Heart left ventricle (tissue), 16 donors: ENCODE measurements at regions not wholly inside any gene's neighbourhood (a gene's known extent, or its start where the extent isn't known, plus 50 kb on each side); places are given as distances from the start of the nearest gene placed in this dataset.

Experiments
- ATAC-seq, 4 donors: fragments of 200-7000 bp; cut with Tn5 transposase; one replicate each; pipeline ENCODE4 v1.9.1; 2020 to 2022; ENCODE audit warnings: moderate library complexity in 4 of 4, mild to moderate bottlenecking in 3 of 4, moderate number of reproducible peaks in 1 of 4
- DNase-seq, 5 donors: peaks; one replicate each; pipeline ENCODE4 v3.0.0-alpha.2; 2020
- H3K27ac ChIP-seq, 12 donors: fragments of 200-600 bp; sonication (generic) in 4 of 12; one replicate each; pipeline versions ENCODE4 v1.5.0 to v1.8.0; 2016 to 2022; ENCODE audit warnings: mild to moderate bottlenecking in 2 of 12
- H3K27me3 ChIP-seq, 9 donors: fragments of 200-600 bp; sonication (generic) in 2 of 9; one replicate each; pipeline versions ENCODE4 v1.5.1 to v1.8.0; 2016 to 2022; ENCODE audit warnings: mild to moderate bottlenecking in 3 of 9
- H3K36me3 ChIP-seq, 9 donors: fragments of 200-600 bp; sonication (generic) in 2 of 9; one replicate each; pipeline versions ENCODE4 v1.5.0 to v1.8.0; 2018 to 2022; ENCODE audit warnings: mild to moderate bottlenecking in 2 of 9
- H3K4me1 ChIP-seq, 12 donors: fragments of 200-600 bp; sonication (generic) in 4 of 12; one replicate each; pipeline versions ENCODE4 v1.5.0 to v1.8.0; 2016 to 2022; ENCODE audit warnings: mild to moderate bottlenecking in 3 of 12
- H3K4me3 ChIP-seq, 12 donors: fragments of 200-600 bp; sonication (generic) in 4 of 12; one replicate each; pipeline versions ENCODE4 v1.5.0 to v1.8.0; 2017 to 2022; ENCODE audit warnings: mild to moderate bottlenecking in 9 of 12, moderate library complexity in 4 of 12
- H3K9me3 ChIP-seq, 12 donors: fragments of 200-600 bp; sonication (generic) in 4 of 12; one replicate each; pipeline versions ENCODE4 v1.5.0 to v1.8.0; 2016 to 2022; ENCODE audit warnings: mild to moderate bottlenecking in 1 of 12
- CTCF ChIP-seq, 12 donors: fragments of 200-600 bp; sonication (generic) in 4 of 12; IDR thresholded peaks; one replicate each; pipeline versions ENCODE4 v1.5.0 to v1.8.0; 2018 to 2022; ENCODE audit warnings: antibody characterized with exemption in 12 of 12, mild to moderate bottlenecking in 5 of 12
- POLR2A ChIP-seq, 2 donors: fragments of 450-650 bp; IDR thresholded peaks; one replicate each; pipeline ENCODE4 v1.6.1; 2017; ENCODE audit warnings: antibody characterized with exemption in 2 of 2, mild to moderate bottlenecking in 2 of 2, moderate library complexity in 2 of 2
- WGBS, 4 donors: extraction: QIAGEN DNeasy Blood & Tissue Kit in 2 of 4; methylation state at CpG; one replicate each; pipeline versions ENCODE4 v1.1.5 to v1.1.7; 2013 to 2018; 5-methylcytosine and 5-hydroxymethylcytosine counted together
- intact Hi-C, 10 donors: fragments of 100-400 bp; cut with DNase I; formaldehyde crosslinking; loops; one replicate each; pipeline versions ENCODE4 v1.11.1 to v1.14.2; 2022
- donor health status: ischemic (EF 13 %, LVEDD 7.1; RV severe dilation, severe dysfunction).
- donor health status: healthy with polysubstance abuse.
- donor health status: DM: no; HTN: yes; CAD: no.
- donor health status: DM: no; HTN: no; CAD: no.
- donor health status: ischemic (EF 25% LVEDD 6.9; RV normal size, moderate dysfunction).
- donor health status: ischemic (EF 25% LVEDD 5.7; RV mildly dilated, moderate dysfunction).
- donor health status: healthy.
- donor health status: DM: yes; HTN: yes; CAD: no.
- donor health status: ischemic (EF 35%, LVEDD 5.7; RV mildly dilated, moderate dysfunction).
- donor health status: nonischemic (EF 11% LVEDD 7.7; RV severe dilation, severe dysfunction).
- donor health status: DM: yes; HTN: yes; CAD: no.
- donor health status: PGD.
- donor health status: ischemic (EF 29% LVEDD 5.4; RV normal size, mild dysfunction).
- donor health status: nonischemic (EF 23%, LVEDD 6.1; RV moderate dilation, normal function).

GRCh38 chrX:56026815-56027214, 205.3 kb upstream of the KLF8 start:
- TF ChIP-seq CTCF (IDR thresholded peaks at IDR 0.05) (no peak), POLR2A (IDR thresholded peaks at IDR 0.05) (no peak)
- ATAC-seq, result no peak

DNA sequence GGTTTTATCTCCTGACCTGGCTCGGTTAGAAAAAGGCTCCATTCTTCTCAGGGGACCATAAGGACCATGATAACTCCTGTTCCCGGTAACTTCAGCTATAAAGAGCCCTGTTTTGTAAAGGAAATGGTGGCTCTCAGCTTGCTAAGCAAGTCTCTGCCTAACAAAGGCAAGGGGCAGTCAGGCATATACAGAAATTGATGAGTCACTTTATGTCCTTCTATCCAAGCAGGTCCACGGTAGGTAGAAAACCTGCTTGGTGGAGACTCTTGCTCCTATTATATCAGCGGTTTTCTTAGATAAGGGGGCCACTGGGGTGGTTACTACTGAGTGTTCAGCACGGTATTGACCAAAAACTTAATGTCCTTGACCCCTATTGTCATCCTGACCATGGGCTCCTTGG, 203.0 kb upstream of the KLF8 start:
- intact Hi-C loops, result no loop called here
- no peaks in the 10 kb centered on the region for H3K36me3 ChIP-seq
- ATAC-seq (no peak), DNase-seq (no peak)
- H3K9me3 ChIP-seq, result no peaks in the 10 kb centered on the region
- no peak overlapping the region for H3K27ac ChIP-seq
- H3K4me1 ChIP-seq, result no peaks in the 10 kb centered on the region
- no peaks in the 10 kb centered on the region for H3K27me3 ChIP-seq
- H3K4me3 ChIP-seq, result no peak overlapping the region
- no peak for TF ChIP-seq POLR2A (IDR thresholded peaks at IDR 0.05)
- TF ChIP-seq CTCF (IDR thresholded peaks at IDR 0.05), result no peak
- WGBS, 4 donors, result 63 to 87% (median 74%) methylated on average over 5 of the region's 5 CpGs

More at GRCh38 chrX:56026815-56027214, 205.3 kb upstream of the KLF8 start:
- Histone ChIP-seq H3K9me3 (no peaks in the 10 kb centered on the region), H3K4me3 (no peak overlapping the region), H3K4me1 (no peaks in the 10 kb centered on the region), H3K27me3 (no peaks in the 10 kb centered on the region), H3K27ac (no peak overlapping the region), H3K36me3 (no peaks in the 10 kb centered on the region)
- no peak for DNase-seq
- WGBS, 4 donors, result 83 to 96% (median 90%) methylated on average over 4 of the region's 4 CpGs
- intact Hi-C loops, result no loop called here

GRCh38 chrX:56029691-56030090, 202.5 kb upstream of the KLF8 start:
- no peak for ATAC-seq

GRCh38 chrX:56031409-56031808, 200.7 kb upstream of the KLF8 start:
- intact Hi-C loops, result no loop called here
- TF ChIP-seq CTCF (IDR thresholded peaks at IDR 0.05) (no peak), POLR2A (IDR thresholded peaks at IDR 0.05) (no peak)
- H3K27ac ChIP-seq, result no peak overlapping the region
- no peaks in the 10 kb centered on the region for H3K27me3 ChIP-seq
- H3K4me3 ChIP-seq, result no peak overlapping the region
- WGBS, 4 donors, result 86 to 96% (median 93%) methylated on average over 13 of the region's 13 CpGs
- peaks cover 0 to 15% (median 4%) of the 10 kb centered on the region in 12 donors for H3K9me3 ChIP-seq
- no peaks in the 10 kb centered on the region for H3K36me3 ChIP-seq
- H3K4me1 ChIP-seq, result no peaks in the 10 kb centered on the region
- no peak for ATAC-seq
- DNase-seq, result peak in 1 of 5 donors; percentile 19

More at GRCh38 chrX:56029691-56030090, 202.5 kb upstream of the KLF8 start:
- Histone ChIP-seq H3K4me3 (no peak overlapping the region), H3K9me3 (no peaks in the 10 kb centered on the region), H3K27me3 (no peaks in the 10 kb centered on the region), H3K27ac (no peak overlapping the region), H3K36me3 (no peaks in the 10 kb centered on the region), H3K4me1 (no peaks in the 10 kb centered on the region)
- TF ChIP-seq CTCF (IDR thresholded peaks at IDR 0.05) (no peak), POLR2A (IDR thresholded peaks at IDR 0.05) (no peak)
- no peak for DNase-seq
- WGBS, 4 donors, result 86 to 91% (median 88%) methylated on average over 8 of the region's 8 CpGs
- intact Hi-C loops, result no loop called here
